Stomach (tissue), 4 donors: ENCODE measurements at regions not wholly inside any gene's neighbourhood (a gene's known extent, or its start where the extent isn't known, plus 50 kb on each side); places are given as distances from the start of the nearest gene placed in this dataset.

Experiments used
- CTCF ChIP-seq, 7 experiments: fragments of 450-650 bp in 4 of 7; fragments of 200-600 bp in 3 of 7; sonication (generic) in 3 of 7; IDR thresholded peaks; one replicate each; pipeline ENCODE4 v1.5.1; 2016 to 2019; ENCODE audit warnings: antibody characterized with exemption in 7 of 7, control low read depth in 2 of 7, mild to moderate bottlenecking in 1 of 7
- EP300 ChIP-seq: sonication (generic); formaldehyde crosslinking; IDR thresholded peaks from one replicate; pipeline ENCODE4 v1.6.1; 2017; ENCODE audit warnings: antibody characterized with exemption
- POLR2A ChIP-seq, 4 donors: fragments of 450-650 bp; IDR thresholded peaks; one replicate each; pipeline ENCODE4 v1.6.1; 2016; ENCODE audit warnings: antibody characterized with exemption in 4 of 4, control low read depth in 2 of 4, mild to moderate bottlenecking in 1 of 4, moderate library complexity in 1 of 4
- POLR2AphosphoS5 ChIP-seq, 3 donors: sonication (generic); formaldehyde crosslinking; IDR thresholded peaks; one replicate each; pipeline ENCODE4 v1.6.1; 2016; ENCODE audit warnings: antibody characterized with exemption in 3 of 3

- TF ChIP-seq CTCF (IDR thresholded peaks at IDR 0.05): no peak
- no peak for TF ChIP-seq POLR2AphosphoS5 (IDR thresholded peaks at IDR 0.05)
- no peak for TF ChIP-seq POLR2A (IDR thresholded peaks at IDR 0.05)
- no peak for TF ChIP-seq EP300
These were observed 169.5 kb upstream of the PKN2 start for GRCh38 chr1:88514544-88515060.
